HCT116 (cell line): ENCODE measurements at regions not wholly inside any gene's neighbourhood (a gene's known extent, or its start where the extent isn't known, plus 50 kb on each side); places are given as distances from the start of the nearest gene placed in this dataset.

Experiments used
- ATAC-seq: fragments of 200-7000 bp; cut with Tn5 transposase; 2 replicates; pipeline ENCODE4 v1.9.1; 2020; ENCODE audit warnings: mild to moderate bottlenecking, moderate library complexity
- BruUV-seq: library from RNA; stranded (reverse); fragments of 400-500 nt; replicated peaks from 2 replicates; lab custom pipeline; 2021; lab: Mats Ljungman, UMichigan
- CTCF ChIA-PET: fragments of 300-600 bp; sonication (Branson Sonifier 250); formaldehyde crosslinking; loops from one replicate; lab custom pipeline; 2021; ENCODE audit warnings: antibody characterized with exemption; lab: Charles Lee
- POLR2A ChIA-PET: fragments of 300-600, 350-600 bp; sonication (Branson Sonifier 250); formaldehyde crosslinking; loops from one replicate; lab custom pipeline; 2021; ENCODE audit warnings: antibody characterized with exemption; lab: Charles Lee
- RAD21 ChIA-PET, 2 experiments: fragments of 300-600 bp; sonication (Branson Sonifier 250); formaldehyde crosslinking; loops; one replicate each; lab custom pipeline; 2023; ENCODE audit warnings: low total read pairs in 2 of 2; ENCODE audit not compliant: uncharacterized antibody in 2 of 2, unreplicated experiment in 2 of 2, low non-redundant PET in 1 of 2; lab: Charles Lee
- DNase-seq: peaks from one replicate; pipeline ENCODE4 v3.0.0-alpha.2; 2010; ENCODE audit warnings: low read depth, low spot score
- H2AFZ ChIP-seq: fragments of 200-600 bp; shearing (Covaris generic), sonication (generic); 2 replicates; pipeline ENCODE4 v1.6.1; 2017; ENCODE audit warnings: low read depth, mixed run types, mixed read lengths, antibody characterized with exemption, low read length; ENCODE audit not compliant: poor library complexity, severe bottlenecking
- H3K27ac ChIP-seq: 2 replicates; pipeline ENCODE4 v1.5.1; 2012; ENCODE audit warnings: low read depth, low read length
- H3K27me3 ChIP-seq: fragments of 200-600 bp; sonication (generic); 2 replicates; pipeline ENCODE4 v1.6.1; 2016; ENCODE audit warnings: mixed run types, low read length, mixed read lengths; ENCODE audit not compliant: insufficient read depth
- H3K36me3 ChIP-seq, 2 experiments: fragments of 200-500 bp in 1 of 2; fragments of 200-600 bp in 1 of 2; sonication (Bioruptor generic) in 1 of 2; sonication (generic) in 1 of 2; 2 replicates each; pipeline versions ENCODE4 v1.5.1 to v1.6.1; 2014 to 2016; ENCODE audit warnings: low read length in 2 of 2, inconsistent platforms in 1 of 2, mixed read lengths in 1 of 2, mixed run types in 1 of 2; ENCODE audit not compliant: insufficient read depth in 2 of 2, control insufficient read depth in 1 of 2
- H3K4me1 ChIP-seq, 2 experiments: fragments of 200-600 bp in 1 of 2; sonication (generic) in 1 of 2; 2 replicates each; pipeline versions ENCODE4 v1.5.1 to v1.6.1; 2012 to 2017; ENCODE audit warnings: low read length in 2 of 2, inconsistent platforms in 1 of 2, mild to moderate bottlenecking in 1 of 2, mixed read lengths in 1 of 2, mixed run types in 1 of 2, moderate library complexity in 1 of 2; ENCODE audit not compliant: insufficient read depth in 2 of 2, control insufficient read depth in 1 of 2
- H3K4me2 ChIP-seq: fragments of 200-600 bp; sonication (generic); 2 replicates; pipeline ENCODE4 v1.6.1; 2017; ENCODE audit warnings: mixed run types, low read length, mixed read lengths
- H3K4me3 ChIP-seq, 2 experiments: fragments of 200-600 bp in 1 of 2; sonication (generic) in 1 of 2; replicated peaks in 1 of 2; 2 replicates each; pipeline ENCODE4 v1.5.1; 2011 to 2016; ENCODE audit warnings: low read length in 2 of 2, control low read depth in 1 of 2, low read depth in 1 of 2, mild to moderate bottlenecking in 1 of 2, mixed read lengths in 1 of 2, mixed run types in 1 of 2
- H3K79me2 ChIP-seq: fragments of 200-600 bp; sonication (generic); 2 replicates; pipeline ENCODE4 v1.6.1; 2017; ENCODE audit warnings: mild to moderate bottlenecking, mixed run types, low read length, moderate library complexity, mixed read lengths; ENCODE audit not compliant: insufficient read depth
- H3K9ac ChIP-seq: fragments of 200-600 bp; sonication (generic); 2 replicates; pipeline ENCODE4 v1.6.1; 2016; ENCODE audit warnings: low read length, mixed read lengths
- H3K9me2 ChIP-seq: fragments of 200-600 bp; sonication (generic), shearing (Covaris generic); 2 replicates; pipeline ENCODE4 v1.6.1; 2017; ENCODE audit warnings: mixed run types, mild to moderate bottlenecking, moderate library complexity; ENCODE audit not compliant: insufficient read depth
- H3K9me3 ChIP-seq, 2 experiments: fragments of 200-500 bp in 1 of 2; fragments of 200-600 bp in 1 of 2; sonication (Bioruptor generic) in 1 of 2; sonication (generic) in 1 of 2; 2 replicates each; pipeline ENCODE4 v1.6.1; 2014 to 2017; ENCODE audit warnings: low read length in 2 of 2, mixed read lengths in 2 of 2, inconsistent platforms in 1 of 2, low read depth in 1 of 2, mild to moderate bottlenecking in 1 of 2, mixed run types in 1 of 2, moderate library complexity in 1 of 2; ENCODE audit not compliant: control insufficient read depth in 1 of 2, insufficient read depth in 1 of 2
- H4K20me1 ChIP-seq: fragments of 200-600 bp; sonication (generic), shearing (Covaris generic); 2 replicates; pipeline ENCODE4 v1.6.1; 2017; ENCODE audit warnings: mixed run types, mild to moderate bottlenecking, moderate library complexity; ENCODE audit not compliant: insufficient read depth
- CBX3 ChIP-seq: IDR thresholded peaks from 2 replicates; pipeline ENCODE4 v1.6.1; 2012; ENCODE audit warnings: low read depth
- CEBPB ChIP-seq: IDR thresholded peaks from 2 replicates; pipeline ENCODE4 v1.6.1; 2012; ENCODE audit warnings: low read depth
- EZH2 ChIP-seq: fragments of 200-600 bp; sonication (generic); IDR thresholded peaks from 2 replicates; pipeline ENCODE4 v1.6.1; 2017; ENCODE audit warnings: antibody characterized with exemption, mixed run types
- EZH2phosphoT487 ChIP-seq: fragments of 200-600 bp; IDR thresholded peaks from 2 replicates; pipeline ENCODE4 v1.6.1; 2018; ENCODE audit warnings: antibody characterized with exemption, borderline replicate concordance
- FOSL1 ChIP-seq: IDR thresholded peaks from 2 replicates; pipeline ENCODE4 v1.6.1; 2012; ENCODE audit warnings: low read depth
- JUND ChIP-seq: IDR thresholded peaks from 2 replicates; pipeline ENCODE4 v1.6.1; 2012
- POLR2A ChIP-seq: IDR thresholded peaks from 2 replicates; pipeline ENCODE4 v1.7.0; 2011; ENCODE audit warnings: borderline replicate concordance; ENCODE audit not compliant: insufficient read depth, insufficient read length; ENCODE audit errors: extremely low read depth
- RAD21 ChIP-seq: IDR thresholded peaks from 2 replicates; pipeline ENCODE4 v1.6.1; 2012; ENCODE audit warnings: low read depth, mild to moderate bottlenecking
- SRF ChIP-seq: IDR thresholded peaks from 2 replicates; pipeline ENCODE4 v1.6.1; 2012; ENCODE audit warnings: low read depth
- TCF7L2 ChIP-seq: IDR thresholded peaks from 2 replicates; pipeline ENCODE4 v1.7.0; 2011; ENCODE audit warnings: borderline replicate concordance, inconsistent platforms; ENCODE audit not compliant: insufficient read depth, insufficient read length; ENCODE audit errors: extremely low read depth
- YY1 ChIP-seq: IDR thresholded peaks from 2 replicates; pipeline ENCODE4 v1.6.1; 2011; ENCODE audit warnings: low read length, low read depth, moderate library complexity, mild to moderate bottlenecking; ENCODE audit not compliant: insufficient replicate concordance; ENCODE audit errors: extremely low read depth
- ZFX ChIP-seq: fragments of 450-650 bp; IDR thresholded peaks from 2 replicates; pipeline ENCODE4 v1.6.1; 2017
- ZNF274 ChIP-seq: fragments of 200-500 bp; sonication (Bioruptor generic); IDR thresholded peaks from 2 replicates; pipeline ENCODE4 v1.6.1; 2014; ENCODE audit warnings: mild to moderate bottlenecking, low read depth, low read length, inconsistent platforms
- intact Hi-C: fragments of 100-400 bp; cut with micrococcal nuclease; formaldehyde crosslinking; loops from 2 replicates; pipeline ENCODE4 v1.10.0; 2022
- TF ChIP-seq, protein P1 (sequence below), 3 experiments: fragments of 200-600 bp in 1 of 3; sonication (generic) in 1 of 3; IDR thresholded peaks in 2 of 3; conservative IDR thresholded peaks in 1 of 3; 2 replicates each; pipeline ENCODE4 v1.5.1; 2012 to 2017; ENCODE audit warnings: low read depth in 2 of 3, low read length in 2 of 3, antibody characterized with exemption in 1 of 3, borderline replicate concordance in 1 of 3, control low read depth in 1 of 3, mild to moderate bottlenecking in 1 of 3, mixed read lengths in 1 of 3, mixed run types in 1 of 3, moderate library complexity in 1 of 3; ENCODE audit not compliant: insufficient read depth in 1 of 3
- TF ChIP-seq, protein P2 (sequence below): IDR thresholded peaks from 2 replicates; pipeline ENCODE4 v1.6.1; 2012
- TF ChIP-seq, protein P3 (sequence below): IDR thresholded peaks from 2 replicates; pipeline ENCODE4 v1.6.1; 2011; ENCODE audit warnings: mild to moderate bottlenecking, low read length, moderate library complexity; ENCODE audit not compliant: insufficient replicate concordance; ENCODE audit errors: extremely low read depth
- TF ChIP-seq, protein P4 (sequence below): IDR thresholded peaks from 2 replicates; pipeline ENCODE4 v1.6.1; 2012

DNA sequence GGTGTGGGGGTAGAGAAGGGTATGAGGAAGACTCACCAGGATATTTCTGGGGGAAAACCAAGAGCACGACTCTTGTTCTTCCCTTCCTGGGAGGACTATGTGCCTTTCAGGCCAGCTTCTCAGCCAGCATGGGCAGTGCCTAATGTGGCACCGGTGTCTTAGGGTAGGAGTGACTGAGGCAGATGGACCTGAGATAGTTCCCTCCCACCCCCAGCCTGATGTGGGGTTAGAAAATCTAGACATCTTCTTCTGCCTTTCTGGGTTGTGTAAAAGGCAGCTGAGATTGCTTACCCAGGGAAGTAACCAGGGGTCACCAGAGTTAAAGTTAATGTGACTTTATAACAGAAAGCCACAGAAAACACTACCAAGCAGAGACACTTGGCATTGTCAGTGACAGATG lies 127.3 kb downstream of the TMA16 start:
- intact Hi-C loops: no loop called here

More for the DNA sequence above, 127.3 kb downstream of the TMA16 start:
- POLR2A ChIA-PET: no interaction called here
- no peak for DNase-seq
- H3K4me2 ChIP-seq: no peak overlapping the region
- no peaks in the 10 kb centered on the region for H3K9me3 ChIP-seq
- no peaks in the 10 kb centered on the region for H3K9me2 ChIP-seq
- CTCF ChIA-PET: interaction anchor here (1.1 kb wide), 1 partner anchor 133 kb away, joined by 3 read pairs; no protein-coding TSS in a partner anchor
- no peaks in the 10 kb centered on the region for H3K36me3 ChIP-seq
- no peaks in the 10 kb centered on the region for H3K27me3 ChIP-seq
- no peak overlapping the region for H3K9ac ChIP-seq
- H2AFZ ChIP-seq: no peak overlapping the region
- H3K4me3 ChIP-seq: no peak overlapping the region
- TF ChIP-seq ZNF274 (no peak), POLR2A (no peak), TCF7L2 (no peak), CEBPB (no peak), YY1 (no peak), EZH2phosphoT487 (no peak), JUND (no peak), RAD21 (no peak), SRF (no peak), CBX3 (no peak), FOSL1 (no peak), EZH2 (no peak), ZFX (no peak)
- TF ChIP-seq, protein P1, sequence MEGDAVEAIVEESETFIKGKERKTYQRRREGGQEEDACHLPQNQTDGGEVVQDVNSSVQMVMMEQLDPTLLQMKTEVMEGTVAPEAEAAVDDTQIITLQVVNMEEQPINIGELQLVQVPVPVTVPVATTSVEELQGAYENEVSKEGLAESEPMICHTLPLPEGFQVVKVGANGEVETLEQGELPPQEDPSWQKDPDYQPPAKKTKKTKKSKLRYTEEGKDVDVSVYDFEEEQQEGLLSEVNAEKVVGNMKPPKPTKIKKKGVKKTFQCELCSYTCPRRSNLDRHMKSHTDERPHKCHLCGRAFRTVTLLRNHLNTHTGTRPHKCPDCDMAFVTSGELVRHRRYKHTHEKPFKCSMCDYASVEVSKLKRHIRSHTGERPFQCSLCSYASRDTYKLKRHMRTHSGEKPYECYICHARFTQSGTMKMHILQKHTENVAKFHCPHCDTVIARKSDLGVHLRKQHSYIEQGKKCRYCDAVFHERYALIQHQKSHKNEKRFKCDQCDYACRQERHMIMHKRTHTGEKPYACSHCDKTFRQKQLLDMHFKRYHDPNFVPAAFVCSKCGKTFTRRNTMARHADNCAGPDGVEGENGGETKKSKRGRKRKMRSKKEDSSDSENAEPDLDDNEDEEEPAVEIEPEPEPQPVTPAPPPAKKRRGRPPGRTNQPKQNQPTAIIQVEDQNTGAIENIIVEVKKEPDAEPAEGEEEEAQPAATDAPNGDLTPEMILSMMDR (IDR thresholded peaks at IDR 0.05 in 2 of 3, conservative IDR thresholded peaks at IDR 0.05 in 1 of 3; ENCODE audit: borderline replicate concordance in 1 of 3, insufficient read depth in 1 of 3, low read depth in 2 of 3, low read length in 2 of 3): no peak
- TF ChIP-seq, protein P2, sequence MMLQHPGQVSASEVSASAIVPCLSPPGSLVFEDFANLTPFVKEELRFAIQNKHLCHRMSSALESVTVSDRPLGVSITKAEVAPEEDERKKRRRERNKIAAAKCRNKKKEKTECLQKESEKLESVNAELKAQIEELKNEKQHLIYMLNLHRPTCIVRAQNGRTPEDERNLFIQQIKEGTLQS: no peak
- TF ChIP-seq, protein P3, sequence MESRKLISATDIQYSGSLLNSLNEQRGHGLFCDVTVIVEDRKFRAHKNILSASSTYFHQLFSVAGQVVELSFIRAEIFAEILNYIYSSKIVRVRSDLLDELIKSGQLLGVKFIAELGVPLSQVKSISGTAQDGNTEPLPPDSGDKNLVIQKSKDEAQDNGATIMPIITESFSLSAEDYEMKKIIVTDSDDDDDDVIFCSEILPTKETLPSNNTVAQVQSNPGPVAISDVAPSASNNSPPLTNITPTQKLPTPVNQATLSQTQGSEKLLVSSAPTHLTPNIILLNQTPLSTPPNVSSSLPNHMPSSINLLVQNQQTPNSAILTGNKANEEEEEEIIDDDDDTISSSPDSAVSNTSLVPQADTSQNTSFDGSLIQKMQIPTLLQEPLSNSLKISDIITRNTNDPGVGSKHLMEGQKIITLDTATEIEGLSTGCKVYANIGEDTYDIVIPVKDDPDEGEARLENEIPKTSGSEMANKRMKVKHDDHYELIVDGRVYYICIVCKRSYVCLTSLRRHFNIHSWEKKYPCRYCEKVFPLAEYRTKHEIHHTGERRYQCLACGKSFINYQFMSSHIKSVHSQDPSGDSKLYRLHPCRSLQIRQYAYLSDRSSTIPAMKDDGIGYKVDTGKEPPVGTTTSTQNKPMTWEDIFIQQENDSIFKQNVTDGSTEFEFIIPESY: no peak
- TF ChIP-seq, protein P4, sequence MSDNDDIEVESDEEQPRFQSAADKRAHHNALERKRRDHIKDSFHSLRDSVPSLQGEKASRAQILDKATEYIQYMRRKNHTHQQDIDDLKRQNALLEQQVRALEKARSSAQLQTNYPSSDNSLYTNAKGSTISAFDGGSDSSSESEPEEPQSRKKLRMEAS: no peak
- TF ChIP-seq, all 23 proteins: peak for 0
- Histone ChIP-seq H3K27ac (no peak overlapping the region), H3K79me2 (no peaks in the 10 kb centered on the region), H4K20me1 (no peaks in the 10 kb centered on the region), H3K4me1 (no peaks in the 10 kb centered on the region)
- no peak for ATAC-seq
- no TSS peak for BruUV-seq
- RAD21 ChIA-PET: no interaction called here
